GM19468 (cell line): ENCODE measurements at regions not wholly inside any gene's neighbourhood (a gene's known extent, or its start where the extent isn't known, plus 50 kb on each side); places are given as distances from the start of the nearest gene placed in this dataset.

Experiments
- ATAC-seq: cut with Tn5 transposase; IDR thresholded peaks from one replicate; pipeline ENCODE4 v1.9.1; 2021; ENCODE audit warnings: mild to moderate bottlenecking, moderate library complexity, moderate number of reproducible peaks; ENCODE audit not compliant: unreplicated experiment; ENCODE audit errors: extremely low read depth

- ATAC-seq: no peak
These were observed 128.0 kb upstream of the SASH1 start for GRCh38 chr6:148214667-148215066.

GRCh38 chr6:148217051-148217450 lies 125.6 kb upstream of the SASH1 start:
- ATAC-seq: no peak

- ATAC-seq: no peak
These were observed 124.7 kb upstream of the SASH1 start for GRCh38 chr6:148217921-148218320.

DNA sequence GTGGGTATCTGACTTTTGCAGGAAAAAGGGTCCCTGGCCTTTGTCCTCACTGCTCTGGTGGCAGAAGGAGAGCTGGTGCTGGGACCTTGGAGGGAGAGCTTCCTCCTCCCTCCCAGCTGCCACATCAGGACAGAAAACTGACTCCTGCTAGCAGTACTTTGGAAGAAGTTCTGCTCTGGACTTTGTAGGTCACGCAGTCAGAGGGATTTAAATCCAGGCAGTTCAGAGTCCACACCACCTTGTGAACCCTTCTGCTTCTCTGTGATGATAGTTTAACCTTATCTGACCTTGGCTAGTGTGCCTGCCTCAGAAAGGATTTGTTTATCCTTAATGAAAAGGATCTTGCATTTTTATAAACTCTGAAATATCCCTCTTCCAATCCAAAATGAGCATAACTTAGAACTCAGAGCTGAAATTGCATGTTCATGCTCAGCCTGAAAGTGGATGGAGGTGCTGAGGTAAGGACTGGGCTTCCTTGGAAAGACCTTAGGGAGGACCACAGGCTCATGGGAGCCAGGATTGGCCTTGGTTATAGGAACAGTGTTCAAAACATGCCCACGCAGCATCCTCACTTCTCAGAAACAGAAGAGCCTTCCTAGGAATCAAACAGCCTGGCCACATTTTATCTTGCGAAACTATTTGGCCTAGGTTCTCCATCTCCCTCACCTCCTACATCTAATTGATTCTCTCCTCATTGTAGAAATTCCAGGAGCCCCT lies 123.9 kb upstream of the SASH1 start:
- ATAC-seq: no peak

DNA sequence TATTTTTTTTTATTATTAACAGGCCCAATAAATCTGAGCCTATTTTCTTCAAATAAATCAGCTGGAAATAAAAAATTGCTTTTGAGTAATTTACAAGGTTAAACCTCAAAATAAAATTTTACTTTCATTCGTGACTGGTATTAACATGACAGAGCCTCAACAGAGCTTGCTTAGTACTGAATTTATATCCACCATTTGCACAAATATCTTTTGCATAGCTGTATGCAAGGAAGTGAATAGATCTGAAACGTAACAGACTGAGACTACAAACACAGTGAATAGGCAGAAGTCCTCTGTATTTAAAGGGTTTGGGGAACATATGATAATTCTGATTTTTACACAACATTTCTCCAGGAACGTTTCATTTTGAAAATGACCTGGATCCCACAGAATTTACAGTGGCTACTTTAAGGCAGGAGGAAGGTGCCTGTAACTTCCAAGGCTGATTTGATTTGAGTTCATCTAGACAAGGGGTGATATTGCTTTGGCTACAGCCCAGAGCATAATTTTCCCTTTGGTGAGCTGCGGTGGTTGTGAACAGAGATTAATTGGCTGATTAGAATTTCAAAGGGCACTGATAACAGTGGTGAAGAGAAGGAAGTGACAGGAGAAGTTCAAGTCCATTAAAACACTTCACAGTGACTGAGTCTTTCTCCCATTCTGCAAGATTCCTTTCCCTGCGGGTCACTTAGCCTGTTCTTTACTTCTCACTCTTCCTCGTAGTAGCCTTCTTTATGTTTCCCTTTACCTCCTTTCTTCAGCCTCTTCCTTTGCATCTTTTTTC lies 121.2 kb upstream of the SASH1 start:
- no peak for ATAC-seq

DNA sequence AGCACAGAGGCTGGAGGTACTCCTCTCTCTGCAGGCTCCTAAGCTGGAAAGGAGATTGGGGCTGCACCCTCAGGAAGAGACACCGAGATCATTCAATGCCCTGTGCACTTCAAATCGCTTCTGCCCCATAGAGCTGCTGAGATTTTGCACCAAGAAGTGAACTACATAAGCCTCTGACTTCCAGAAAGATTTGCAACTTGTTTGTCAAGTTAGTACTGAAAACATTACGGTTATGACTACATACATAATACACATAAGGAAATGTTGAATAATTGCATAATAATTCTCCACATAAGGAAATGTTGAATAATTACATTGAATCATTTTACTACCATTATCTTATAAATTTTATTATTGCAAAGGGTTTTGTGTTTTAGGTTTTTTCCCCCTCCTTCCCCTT lies 120.3 kb upstream of the SASH1 start:
- ATAC-seq: no peak

- ATAC-seq: no peak
These were observed 119.8 kb upstream of the SASH1 start for GRCh38 chr6:148222846-148223245.

- no peak for ATAC-seq
These were observed 119.2 kb upstream of the SASH1 start for GRCh38 chr6:148223424-148223842.

GRCh38 chr6:148225871-148226270 lies 116.8 kb upstream of the SASH1 start:
- ATAC-seq: no peak

DNA sequence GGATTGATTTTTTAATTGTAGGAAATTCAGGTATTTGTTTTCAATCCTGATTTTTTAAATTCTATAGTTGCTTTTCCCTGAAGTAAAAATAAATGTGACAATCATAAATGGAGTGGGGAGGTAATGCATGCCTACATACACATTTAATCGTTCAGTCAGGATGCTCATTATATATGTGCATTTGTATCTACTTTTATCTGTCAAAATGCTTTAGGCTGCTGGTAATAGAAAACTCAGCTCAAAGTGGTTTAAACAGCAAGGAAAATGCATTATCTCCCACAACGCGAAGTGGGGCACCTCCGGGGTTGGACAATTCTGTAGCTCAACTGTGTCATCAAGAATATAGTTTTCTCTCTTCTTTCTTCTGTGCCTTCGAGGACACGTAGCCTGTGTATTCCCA lies 116.4 kb upstream of the SASH1 start:
- no peak for ATAC-seq

GRCh38 chr6:148231572-148231971 lies 111.1 kb upstream of the SASH1 start:
- no peak for ATAC-seq

DNA sequence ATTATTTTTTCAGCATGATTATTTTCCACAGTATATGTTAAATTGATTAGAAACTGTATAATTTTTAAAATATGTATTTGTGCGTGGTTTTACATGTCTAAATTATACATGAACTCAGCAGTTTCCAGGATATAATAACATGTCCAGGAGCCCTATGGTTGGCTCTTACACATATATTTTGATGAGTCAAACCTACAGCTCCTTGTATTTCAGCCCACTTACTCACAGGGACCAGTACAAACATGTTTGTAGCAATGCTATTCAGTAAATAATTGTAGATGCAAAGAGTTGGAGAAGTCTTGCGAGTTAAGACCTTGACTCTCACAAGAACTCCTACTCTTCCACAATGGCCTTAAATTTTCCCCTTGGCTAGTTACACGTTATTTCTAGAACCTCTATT lies 107.2 kb upstream of the SASH1 start:
- no peak for ATAC-seq

GRCh38 chr6:148238713-148239112 lies 103.9 kb upstream of the SASH1 start:
- no peak for ATAC-seq

- no peak for ATAC-seq
These were observed 103.4 kb upstream of the SASH1 start for GRCh38 chr6:148239215-148239614.

DNA sequence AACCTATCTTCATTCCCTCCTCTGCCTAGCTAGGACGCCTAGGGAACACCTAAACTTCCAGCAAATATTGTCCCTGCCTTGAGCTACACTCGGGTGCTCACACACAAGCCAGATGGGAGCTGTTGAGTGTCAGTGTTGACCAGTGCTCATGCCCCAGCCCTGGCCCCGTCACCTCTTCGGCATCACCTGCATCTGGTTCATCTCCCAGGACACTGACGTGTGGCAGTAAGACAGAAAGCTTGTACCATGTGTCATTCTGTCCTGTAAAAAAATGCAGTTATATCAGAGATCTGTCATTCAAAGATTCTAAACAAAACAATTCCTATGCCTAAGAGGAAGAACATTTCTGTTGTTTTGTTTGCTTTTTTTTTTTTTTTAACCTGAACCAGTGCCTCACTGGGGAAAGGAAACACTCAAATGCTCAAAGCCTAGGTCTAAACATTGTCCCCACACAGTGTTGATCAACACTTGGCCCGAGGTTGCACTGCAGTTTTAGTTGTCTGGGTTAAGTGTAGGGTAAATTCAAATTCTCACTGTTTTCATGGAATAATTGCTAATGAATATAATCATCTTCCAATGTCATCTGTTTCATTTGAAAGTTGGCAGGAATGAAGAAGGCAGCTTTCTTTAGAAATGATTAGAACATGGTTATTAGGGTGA lies 102.7 kb upstream of the SASH1 start:
- ATAC-seq: no peak

- no peak for ATAC-seq
These were observed 102.2 kb upstream of the SASH1 start for GRCh38 chr6:148240461-148240840.

DNA sequence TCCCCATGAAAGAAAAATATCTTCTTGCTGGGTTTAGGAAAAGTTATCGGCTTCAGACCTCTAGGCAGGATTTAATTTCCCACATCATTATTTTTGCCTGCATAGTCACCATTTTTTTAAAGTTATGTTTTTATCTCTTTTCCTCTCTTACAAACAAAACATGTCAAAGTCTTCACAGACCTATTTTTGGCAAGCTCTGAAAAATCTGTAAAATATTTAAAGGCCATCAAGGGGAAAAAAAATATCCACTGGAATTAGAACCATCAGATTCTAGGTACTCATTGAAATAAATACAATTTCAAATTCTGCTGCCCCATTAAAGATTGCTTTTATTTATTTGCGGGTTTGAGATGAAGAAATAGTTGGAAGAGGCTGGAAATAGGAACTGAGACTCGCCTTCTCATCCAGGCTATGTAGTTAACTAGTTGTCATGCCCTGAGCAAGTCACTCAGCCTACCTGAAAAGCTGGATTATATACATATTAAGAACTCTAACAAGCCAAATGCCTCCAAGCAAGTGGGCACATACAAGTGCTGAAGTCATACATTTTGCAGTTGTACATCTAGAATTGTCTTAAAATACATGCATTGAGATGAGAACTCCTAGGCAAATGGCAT lies 101.7 kb upstream of the SASH1 start:
- no peak for ATAC-seq

GRCh38 chr6:148242180-148242579 lies 100.5 kb upstream of the SASH1 start:
- no peak for ATAC-seq

DNA sequence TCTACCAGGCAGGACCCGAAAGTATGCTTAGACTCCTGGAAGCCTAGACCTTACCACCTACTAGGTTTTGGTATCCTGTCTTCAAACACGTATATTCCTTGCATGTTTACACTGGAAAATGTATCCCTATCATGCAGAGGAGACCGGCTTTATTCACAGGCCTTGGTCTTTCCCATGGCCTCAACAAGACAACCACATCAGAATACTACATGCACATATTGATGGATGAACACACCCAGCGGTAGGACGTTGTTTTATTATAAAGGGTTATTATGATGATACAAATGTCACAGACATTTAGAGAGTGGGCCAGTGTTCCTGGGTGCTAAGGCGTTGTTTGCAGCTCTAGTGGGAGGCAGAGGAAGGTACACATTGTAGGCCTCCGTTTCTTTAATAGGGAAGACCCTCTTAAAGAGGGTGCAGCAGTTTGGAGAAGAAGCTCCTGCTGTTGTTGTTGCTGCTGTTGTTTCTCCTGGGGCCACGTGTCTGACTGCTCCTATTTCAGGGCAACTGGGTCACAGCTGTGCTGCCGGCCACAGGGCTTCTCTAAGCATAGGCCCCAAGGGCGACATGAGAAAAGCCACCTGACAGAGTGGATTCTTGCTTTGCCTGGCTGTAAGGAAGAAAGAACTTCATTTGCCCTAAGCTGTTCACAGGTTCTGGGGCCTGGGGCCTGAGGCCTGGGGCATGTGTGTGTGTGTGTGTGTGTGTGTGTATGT lies 98.3 kb upstream of the SASH1 start:
- ATAC-seq: no peak

DNA sequence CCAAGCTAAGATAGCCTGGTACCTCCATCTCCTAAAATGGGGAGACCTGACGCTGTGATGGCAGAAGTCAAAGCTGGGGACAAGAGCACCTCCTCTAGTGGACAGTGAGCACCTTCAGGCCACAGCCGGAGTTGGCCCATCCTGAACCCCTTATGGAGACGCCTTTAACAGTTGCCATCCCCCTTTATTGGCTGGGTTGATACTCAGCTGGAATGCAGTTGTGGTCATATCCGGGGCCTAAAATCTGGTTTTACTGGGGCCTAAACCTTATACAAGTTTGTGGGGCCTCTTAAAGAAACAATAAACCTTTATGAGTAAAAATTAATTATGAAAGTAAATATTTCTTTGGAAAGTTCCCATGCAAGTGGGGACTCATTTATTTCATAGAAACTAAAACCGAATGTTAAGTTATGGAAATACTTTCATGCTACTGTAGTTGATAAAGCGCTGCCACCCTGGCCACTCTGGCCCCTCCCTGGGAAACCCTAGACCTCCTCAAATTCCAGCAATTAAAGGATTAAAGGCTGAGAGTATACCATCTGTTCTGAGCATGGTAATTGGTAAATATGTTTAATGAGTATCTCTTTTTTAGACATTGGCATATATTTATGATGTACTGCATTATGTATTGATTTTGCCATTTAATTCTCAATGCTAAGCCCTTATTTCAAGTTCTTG lies 95.1 kb upstream of the SASH1 start:
- ATAC-seq: no peak
